ENCODE measurements at regions not wholly inside any gene's neighbourhood (a gene's known extent, or its start where the extent isn't known, plus 50 kb on each side); places are given as distances from the start of the nearest gene placed in this dataset.
A peak's percentile ranks its signal among the peaks of the same experiment; 100 is the strongest.
"Not testable (repeated sequence)": the region's sequence is repeated elsewhere in the genome, so short reads cannot be mapped to it uniquely, and the experiment has no call there.

GRCh38 chr12:113700943-113701342, 229.3 kb upstream of the LHX5 start:
- H3K27ac ChIP-seq: no peak overlapping the region

GRCh38 chr12:113699984-113700383, 228.3 kb upstream of the LHX5 start:
- not testable (repeated sequence) for H3K27ac ChIP-seq

More at GRCh38 chr12:113700943-113701342, 229.3 kb upstream of the LHX5 start:
- TF ChIP-seq CTCF (conservative IDR thresholded peaks at IDR 0.05): no peak

GRCh38 chr12:113698510-113698858, 226.8 kb upstream of the LHX5 start:
- no peak for TF ChIP-seq CTCF (conservative IDR thresholded peaks at IDR 0.05)
- peak overlapping the region; percentile 72 for H3K27ac ChIP-seq

DNA sequence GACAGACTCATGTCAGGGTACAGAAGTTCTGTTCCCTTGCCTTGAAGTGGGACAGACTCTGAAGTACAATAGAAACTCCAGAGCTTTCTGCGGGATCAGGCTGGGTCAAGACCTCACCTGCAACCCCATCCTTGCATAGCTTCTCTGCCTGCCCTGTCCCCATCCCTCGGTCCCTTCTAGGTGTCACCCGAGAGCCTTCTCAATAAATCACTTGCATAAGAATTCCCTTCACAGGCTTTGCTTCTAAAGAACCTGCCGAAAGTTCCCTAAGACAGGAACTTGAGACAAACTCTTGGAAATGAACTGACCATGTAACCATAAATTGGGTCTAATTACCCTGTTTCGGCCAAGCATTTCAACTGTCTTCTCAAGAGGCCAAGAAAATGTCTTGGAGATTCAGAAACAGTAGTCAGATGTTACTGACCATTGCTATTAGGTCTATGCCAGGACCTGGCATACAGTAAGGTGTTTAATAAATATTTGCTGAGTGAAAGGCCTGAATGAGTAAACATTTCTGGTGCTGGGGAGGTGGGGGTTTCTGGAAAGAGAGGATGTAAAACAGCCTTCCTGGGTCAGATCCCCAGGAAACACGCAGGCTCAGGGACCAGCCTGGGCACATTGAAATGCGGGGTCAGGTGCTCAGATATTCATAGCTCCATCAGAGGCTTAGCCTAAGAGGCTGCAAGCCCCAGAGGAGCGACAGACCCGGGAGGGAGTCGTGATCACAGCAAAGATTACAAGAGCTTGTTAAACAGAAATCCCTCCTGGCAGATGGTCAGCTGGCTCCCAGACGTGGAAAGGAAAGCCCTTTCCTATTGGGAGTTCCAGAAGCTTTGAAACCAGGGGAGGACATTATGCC, 226.2 kb upstream of the LHX5 start:
- TF ChIP-seq CTCF (conservative IDR thresholded peaks at IDR 0.05): no peak
- peak overlapping the region; percentile 72 for H3K27ac ChIP-seq

DNA sequence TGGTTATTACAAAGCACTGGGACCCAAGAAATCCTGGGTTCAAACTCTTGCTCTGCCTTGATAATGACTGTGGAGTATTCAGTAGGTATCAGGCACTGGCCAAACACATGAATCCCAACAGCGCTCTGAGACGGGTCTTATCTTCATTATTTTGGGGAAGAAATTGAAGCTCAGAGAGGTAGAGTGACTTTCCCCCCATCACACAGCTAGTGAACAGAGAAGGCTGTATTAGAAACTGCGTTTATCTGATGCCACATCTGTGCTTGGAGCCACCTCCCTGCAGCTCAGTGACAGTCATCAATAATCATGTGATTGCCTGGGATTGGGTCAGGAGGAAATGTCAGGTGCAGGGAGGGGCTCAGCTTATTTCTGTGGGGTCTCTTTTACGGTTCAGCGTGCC, 225.4 kb upstream of the LHX5 start:
- H3K27ac ChIP-seq: peak overlapping the region; percentile 72
- TF ChIP-seq CTCF (conservative IDR thresholded peaks at IDR 0.05): no peak

DNA sequence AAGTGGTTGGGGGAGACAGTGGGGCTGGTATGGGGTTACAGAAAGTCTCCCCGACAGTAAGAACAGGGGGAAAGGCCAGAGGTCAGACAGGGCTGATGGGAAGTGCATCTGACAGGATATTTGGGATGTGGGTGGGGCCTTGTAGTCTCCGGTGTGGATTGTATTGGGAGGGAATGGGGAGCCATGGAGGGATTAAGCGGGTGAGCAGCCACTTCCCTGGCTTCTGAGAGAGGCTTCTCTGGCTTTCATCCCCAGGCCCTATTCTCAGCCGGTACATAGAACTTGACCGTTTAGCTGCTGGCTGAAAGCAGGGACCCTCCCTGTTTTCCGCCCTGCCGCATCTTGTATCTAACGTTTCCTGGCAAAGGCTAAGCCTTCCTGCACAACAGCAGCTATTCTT, 222.0 kb upstream of the LHX5 start:
- H3K27ac ChIP-seq: no peak overlapping the region
- no peak for TF ChIP-seq CTCF (conservative IDR thresholded peaks at IDR 0.05)

- H3K27ac ChIP-seq: no peak overlapping the region
- TF ChIP-seq CTCF (conservative IDR thresholded peaks at IDR 0.05): no peak
Measured at GRCh38 chr12:113689047-113689610, 217.5 kb upstream of the LHX5 start.

DNA sequence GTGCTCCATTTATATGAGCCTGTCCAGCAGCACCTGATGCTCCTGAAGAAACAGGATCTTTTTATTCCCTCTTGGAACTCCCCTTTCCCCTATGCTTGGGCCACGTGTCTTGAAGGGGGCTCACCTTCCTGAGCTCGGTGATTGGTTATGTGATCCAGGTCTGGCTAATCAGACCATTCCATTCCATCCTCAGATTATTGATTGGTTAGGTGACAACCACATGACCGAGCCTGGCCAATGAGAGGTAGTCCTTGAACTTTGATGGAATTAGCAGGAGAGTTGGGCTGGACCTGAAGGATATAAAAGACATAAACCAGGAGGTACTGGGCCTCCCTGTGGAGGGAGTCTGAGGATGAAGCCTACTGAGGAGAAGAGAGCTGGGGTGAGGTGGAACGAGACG, 216.6 kb upstream of the LHX5 start:
- H3K27ac ChIP-seq: no peak overlapping the region
- TF ChIP-seq CTCF (conservative IDR thresholded peaks at IDR 0.05): no peak

All from VCaP (cell line).